ENCODE measurements at regions not wholly inside any gene's neighbourhood (a gene's known extent, or its start where the extent isn't known, plus 50 kb on each side); places are given as distances from the start of the nearest gene placed in this dataset.

- H3K4me3 ChIP-seq (ENCODE audit: control insufficient read depth, low read depth, low read length): no peak overlapping the region
- no peak for DNase-seq (ENCODE audit: low read depth)
- no peak for TF ChIP-seq CTCF (conservative IDR thresholded peaks at IDR 0.05; ENCODE audit: control insufficient read depth, insufficient read depth, low read depth, low read length)
These were observed 53.7 kb upstream of the VCAN start for GRCh38 chr5:83417884-83418283.

DNA sequence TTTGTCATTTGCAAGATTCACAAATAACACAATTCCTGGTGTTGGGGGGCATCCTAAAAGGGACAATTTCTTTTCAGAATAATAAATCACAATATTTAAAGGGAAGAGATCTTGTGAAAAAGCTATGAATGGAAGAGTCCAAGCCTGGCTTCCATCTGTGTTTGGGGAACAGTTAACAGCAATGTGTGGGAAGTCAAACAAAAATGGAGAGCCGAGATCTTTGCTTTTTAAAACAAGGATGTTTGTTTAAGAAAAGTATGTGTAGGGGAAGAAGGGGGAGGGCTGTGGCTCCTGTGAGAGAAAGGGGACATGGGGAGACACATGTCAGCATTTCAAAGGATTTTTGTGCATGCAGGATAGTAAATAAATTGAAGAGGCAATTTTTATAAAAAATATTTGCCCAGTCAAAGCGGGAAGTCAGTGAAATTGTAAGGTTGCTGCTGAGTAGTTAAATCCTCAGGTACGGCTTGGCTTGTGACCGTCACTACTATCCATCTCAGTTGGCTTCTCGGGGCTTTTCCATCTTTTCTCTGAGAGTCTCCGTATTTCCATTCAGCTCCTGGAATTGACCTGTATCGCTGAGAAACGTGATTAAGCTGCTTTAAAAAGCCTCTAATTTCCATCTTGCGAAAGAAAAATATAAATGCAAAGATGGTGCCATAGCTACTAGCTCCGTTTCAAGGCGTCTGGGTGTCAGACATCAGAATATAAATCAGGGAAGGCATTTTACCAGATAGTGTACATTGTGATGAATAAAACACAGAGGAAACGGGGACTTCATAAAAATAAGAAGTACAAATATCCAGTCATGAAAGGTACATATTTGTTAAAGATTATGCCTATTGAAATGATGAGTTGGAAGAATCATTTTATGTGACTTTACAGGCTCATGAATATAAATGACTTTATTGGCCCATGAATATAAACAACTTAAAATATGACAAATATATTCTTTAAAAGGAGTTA is 52.9 kb upstream of the VCAN start:
- no peak for DNase-seq (ENCODE audit: low read depth)
- no peak for TF ChIP-seq CTCF (conservative IDR thresholded peaks at IDR 0.05; ENCODE audit: control insufficient read depth, insufficient read depth, low read depth, low read length)
- H3K4me3 ChIP-seq (ENCODE audit: control insufficient read depth, low read depth, low read length): no peak overlapping the region

Data from fibroblast of mammary gland (primary cell).